Right lung (tissue), 2 donors: ENCODE measurements at regions not wholly inside any gene's neighbourhood (a gene's known extent, or its start where the extent isn't known, plus 50 kb on each side); places are given as distances from the start of the nearest gene placed in this dataset.

Experiments used
- DNase-seq, 2 donors: peaks; one replicate each; pipeline ENCODE4 v3.0.0-alpha.2; 2013

- no peak for DNase-seq
Observed at GRCh38 chr17:36864827-36865430, 72.3 kb upstream of the LHX1 start.

GRCh38 chr17:36867716-36868341, 69.4 kb upstream of the LHX1 start:
- peak; percentile 14 to 20 for DNase-seq

- no peak for DNase-seq
Observed at GRCh38 chr17:36868777-36869176, 68.5 kb upstream of the LHX1 start.

- no peak for DNase-seq
Observed at GRCh38 chr17:36869441-36869840, 67.8 kb upstream of the LHX1 start.

GRCh38 chr17:36869856-36870719, 67.2 kb upstream of the LHX1 start:
- no peak for DNase-seq

- DNase-seq = peak; percentile 19
Observed at GRCh38 chr17:36870720-36870999, 66.6 kb upstream of the LHX1 start.

GRCh38 chr17:36875698-36876293, 61.5 kb upstream of the LHX1 start:
- no peak for DNase-seq

- DNase-seq = no peak
Observed at GRCh38 chr17:36876966-36877365, 60.3 kb upstream of the LHX1 start.

- no peak for DNase-seq
Observed at GRCh38 chr17:36877771-36878170, 59.5 kb upstream of the LHX1 start.

- DNase-seq = no peak
Observed at GRCh38 chr17:36878216-36878615, 59.1 kb upstream of the LHX1 start.

GRCh38 chr17:36879027-36879426, 58.2 kb upstream of the LHX1 start:
- DNase-seq = no peak

- DNase-seq = no peak
Observed at GRCh38 chr17:36879624-36880131, 57.6 kb upstream of the LHX1 start.

- no peak for DNase-seq
Observed at GRCh38 chr17:36880268-36880905, 56.9 kb upstream of the LHX1 start.

GRCh38 chr17:36881323-36881722, 56.0 kb upstream of the LHX1 start:
- no peak for DNase-seq

- DNase-seq = no peak
Observed at GRCh38 chr17:36884495-36885152, 52.7 kb upstream of the LHX1 start.

GRCh38 chr17:36885153-36885735, 52.0 kb upstream of the LHX1 start:
- no peak for DNase-seq

GRCh38 chr17:36885771-36886377, 51.4 kb upstream of the LHX1 start:
- DNase-seq = no peak
